ENCODE measurements at regions not wholly inside any gene's neighbourhood (a gene's known extent, or its start where the extent isn't known, plus 50 kb on each side); places are given as distances from the start of the nearest gene placed in this dataset.

- TF ChIP-seq REST (IDR thresholded peaks at IDR 0.05; ENCODE audit: unreplicated experiment) (no peak), JUNB (IDR thresholded peaks at IDR 0.05; ENCODE audit: unreplicated experiment) (no peak)
Observed at GRCh38 chr2:126048719-126049118, 607.2 kb upstream of the GYPC start (continued).

- no peak overlapping the region for H3K4me3 Mint-ChIP-seq
- H3K4me1 Mint-ChIP-seq, result no peaks in the 10 kb centered on the region
- H3K27me3 Mint-ChIP-seq (ENCODE audit: insufficient read depth, low read depth, poor library complexity), result peaks cover 2% of the 10 kb centered on the region
- Histone ChIP-seq H3K27me3 (ENCODE audit: insufficient read depth) (no peaks in the 10 kb centered on the region), H3K4me1 (ENCODE audit: insufficient read depth) (no peaks in the 10 kb centered on the region), H3K27ac (ENCODE audit: low read depth) (no peak overlapping the region), H2AFZ (no peak overlapping the region), H3F3A (replicated peaks; ENCODE audit: low read depth) (no peaks in the 10 kb centered on the region), H3K36me3 (ENCODE audit: insufficient read depth) (no peaks in the 10 kb centered on the region), H3K79me2 (replicated peaks; ENCODE audit: insufficient read depth) (no peaks in the 10 kb centered on the region), H3K4me2 (no peak overlapping the region), H3K9me2 (ENCODE audit: insufficient read depth) (no peaks in the 10 kb centered on the region), H4K20me1 (replicated peaks; ENCODE audit: insufficient read depth) (no peaks in the 10 kb centered on the region), H3K4me3 (no peak overlapping the region)
- H3K36me3 Mint-ChIP-seq (ENCODE audit: low read depth), result peaks cover 21% of the 10 kb centered on the region; the same call in 1 of the 3 replicates
- no peak overlapping the region for H3K27ac Mint-ChIP-seq
- peaks cover 30% of the 10 kb centered on the region for H3K9me3 Mint-ChIP-seq
- no peak for DNase-seq (ENCODE audit: low spot score)
- no peak for ATAC-seq
- TF ChIP-seq JUNB (IDR thresholded peaks at IDR 0.05; ENCODE audit: unreplicated experiment) (no peak), EZH2 (IDR thresholded peaks at IDR 0.05; ENCODE audit: low read depth, unreplicated experiment) (no peak), POLR2AphosphoS5 (IDR thresholded peaks at IDR 0.05; ENCODE audit: low read depth) (no peak), CREB1 (CRISPR knock-in tag; IDR thresholded peaks at IDR 0.05; ENCODE audit: low read depth) (no peak), ZNF331 (CRISPR knock-in tag; IDR thresholded peaks at IDR 0.05; ENCODE audit: low read depth) (no peak), ZNF114 (CRISPR knock-in tag; IDR thresholded peaks at IDR 0.05) (no peak), NANOG (IDR thresholded peaks at IDR 0.05; ENCODE audit: borderline replicate concordance) (no peak), STAT1 (IDR thresholded peaks at IDR 0.05; ENCODE audit: unreplicated experiment) (no peak), EZH2phosphoT487 (IDR thresholded peaks at IDR 0.05; ENCODE audit: unreplicated experiment) (no peak), ETS1 (IDR thresholded peaks at IDR 0.05) (no peak), CTCF (conservative IDR thresholded peaks at IDR 0.05; ENCODE audit: low read depth in 2 of 2) (no peak), REST (IDR thresholded peaks at IDR 0.05; ENCODE audit: unreplicated experiment) (no peak)
Observed at GRCh38 chr2:126049461-126049860, 606.5 kb upstream of the GYPC start.
